Esophagus muscularis mucosa (tissue), 3 donors: ENCODE measurements at regions not wholly inside any gene's neighbourhood (a gene's known extent, or its start where the extent isn't known, plus 50 kb on each side); places are given as distances from the start of the nearest gene placed in this dataset.

Source experiments
- POLR2A ChIP-seq: fragments of 450-650 bp; IDR thresholded peaks from one replicate; pipeline ENCODE4 v1.6.1; 2017; ENCODE audit warnings: antibody characterized with exemption, moderate library complexity, mild to moderate bottlenecking, low read depth
- POLR2AphosphoS5 ChIP-seq, 2 donors: sonication (generic); formaldehyde crosslinking; IDR thresholded peaks; one replicate each; pipeline ENCODE4 v1.6.1; 2017; ENCODE audit warnings: antibody characterized with exemption in 2 of 2
- TF ChIP-seq, protein P1 (sequence below), 3 experiments: fragments of 200-600 bp in 2 of 3; fragments of 450-650 bp in 1 of 3; sonication (generic) in 2 of 3; IDR thresholded peaks; one replicate each; pipeline ENCODE4 v1.5.1; 2017 to 2019; ENCODE audit warnings: antibody characterized with exemption in 3 of 3, mild to moderate bottlenecking in 2 of 3, moderate library complexity in 1 of 3

DNA sequence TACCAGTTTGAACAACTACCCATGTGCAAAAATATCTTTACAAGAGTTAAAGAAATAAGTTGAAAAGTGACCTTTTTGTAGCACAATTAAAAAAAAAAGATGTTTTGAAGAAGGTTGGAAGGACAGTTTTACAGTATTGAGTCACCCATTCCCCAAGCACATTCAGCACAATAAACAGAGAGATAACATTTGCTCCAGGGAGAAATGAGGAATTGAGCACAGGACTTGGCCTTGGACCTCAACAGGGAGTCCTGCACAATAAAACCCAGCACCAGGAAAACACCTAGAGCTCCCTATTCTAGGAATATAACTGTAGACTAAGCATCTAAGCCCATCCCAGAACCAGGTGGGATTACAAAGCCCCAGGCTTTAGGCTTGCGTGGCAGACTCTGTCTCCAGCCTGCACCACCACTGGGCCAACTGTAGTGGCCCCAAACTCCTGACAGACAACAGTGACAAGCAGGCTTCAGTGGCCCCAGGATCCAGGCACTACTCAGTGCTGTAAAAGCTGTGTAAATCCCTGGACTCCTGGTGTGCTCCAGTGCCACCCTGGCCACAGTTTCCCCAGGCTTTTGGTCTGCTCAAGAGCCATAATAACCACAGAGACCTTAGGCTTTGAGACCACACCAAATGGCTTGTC lies 857.2 kb downstream of the SLITRK1 start:
- TF ChIP-seq, protein P1, sequence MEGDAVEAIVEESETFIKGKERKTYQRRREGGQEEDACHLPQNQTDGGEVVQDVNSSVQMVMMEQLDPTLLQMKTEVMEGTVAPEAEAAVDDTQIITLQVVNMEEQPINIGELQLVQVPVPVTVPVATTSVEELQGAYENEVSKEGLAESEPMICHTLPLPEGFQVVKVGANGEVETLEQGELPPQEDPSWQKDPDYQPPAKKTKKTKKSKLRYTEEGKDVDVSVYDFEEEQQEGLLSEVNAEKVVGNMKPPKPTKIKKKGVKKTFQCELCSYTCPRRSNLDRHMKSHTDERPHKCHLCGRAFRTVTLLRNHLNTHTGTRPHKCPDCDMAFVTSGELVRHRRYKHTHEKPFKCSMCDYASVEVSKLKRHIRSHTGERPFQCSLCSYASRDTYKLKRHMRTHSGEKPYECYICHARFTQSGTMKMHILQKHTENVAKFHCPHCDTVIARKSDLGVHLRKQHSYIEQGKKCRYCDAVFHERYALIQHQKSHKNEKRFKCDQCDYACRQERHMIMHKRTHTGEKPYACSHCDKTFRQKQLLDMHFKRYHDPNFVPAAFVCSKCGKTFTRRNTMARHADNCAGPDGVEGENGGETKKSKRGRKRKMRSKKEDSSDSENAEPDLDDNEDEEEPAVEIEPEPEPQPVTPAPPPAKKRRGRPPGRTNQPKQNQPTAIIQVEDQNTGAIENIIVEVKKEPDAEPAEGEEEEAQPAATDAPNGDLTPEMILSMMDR (IDR thresholded peaks at IDR 0.05) = no peak
- no peak for TF ChIP-seq POLR2A
- no peak for TF ChIP-seq POLR2AphosphoS5 (IDR thresholded peaks at IDR 0.05)
